ENCODE measurements at regions not wholly inside any gene's neighbourhood (a gene's known extent, or its start where the extent isn't known, plus 50 kb on each side); places are given as distances from the start of the nearest gene placed in this dataset.

DNA sequence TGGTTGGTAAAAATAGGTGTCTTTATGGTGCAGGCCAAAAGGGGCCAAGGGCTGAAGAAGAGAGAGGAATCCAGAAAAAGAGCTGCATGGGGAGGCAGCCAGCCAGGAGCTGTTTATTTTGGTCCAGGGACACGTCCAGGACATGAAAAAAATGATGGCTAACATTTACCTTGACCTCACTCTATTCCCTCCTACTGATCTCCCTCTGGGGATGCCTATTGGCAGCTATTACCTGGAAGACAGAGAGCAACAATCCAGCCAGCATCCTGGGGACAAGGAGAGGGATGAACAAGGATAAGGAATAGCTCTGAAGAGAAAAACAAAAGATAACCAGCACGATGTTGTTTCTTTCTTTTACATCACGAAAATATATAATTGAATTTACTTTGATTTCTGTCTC is 1599.6 kb downstream of the SLITRK5 start:
- H3K27me3 ChIP-seq (replicated peaks; ENCODE audit: insufficient read depth, low read depth, low read length, poor library complexity): no peaks in the 10 kb centered on the region
- CTCF ChIA-PET: no interaction called here

DNA sequence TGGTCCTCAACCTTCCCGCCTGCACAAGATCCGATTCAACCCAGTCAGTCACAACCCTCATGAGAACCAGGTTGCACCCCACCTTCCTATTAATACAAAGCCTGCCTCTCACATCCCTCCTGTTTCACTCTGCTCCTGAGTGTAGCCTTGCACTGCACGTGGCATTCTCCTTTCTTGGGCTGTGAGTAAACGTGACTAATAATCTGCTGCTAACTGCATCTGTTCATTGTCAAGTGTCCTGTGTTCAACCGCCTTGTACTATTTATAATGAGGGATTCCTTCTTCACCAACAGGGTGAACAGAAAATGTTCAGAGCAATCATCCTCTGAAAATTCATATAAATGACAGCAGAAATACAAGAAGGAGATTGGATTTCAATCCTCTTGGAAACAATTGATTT is 1608.2 kb downstream of the SLITRK5 start:
- no TSS peak for BruUV-seq (replicated peaks)
- TF ChIP-seq EZH2 (IDR thresholded peaks at IDR 0.05; ENCODE audit: borderline replicate concordance, low read depth, low read length, poor library complexity, severe bottlenecking): no peak
- no peak for DNase-seq (ENCODE audit: low spot score)

More for the DNA sequence above, 1599.6 kb downstream of the SLITRK5 start:
- TF ChIP-seq, protein P1, sequence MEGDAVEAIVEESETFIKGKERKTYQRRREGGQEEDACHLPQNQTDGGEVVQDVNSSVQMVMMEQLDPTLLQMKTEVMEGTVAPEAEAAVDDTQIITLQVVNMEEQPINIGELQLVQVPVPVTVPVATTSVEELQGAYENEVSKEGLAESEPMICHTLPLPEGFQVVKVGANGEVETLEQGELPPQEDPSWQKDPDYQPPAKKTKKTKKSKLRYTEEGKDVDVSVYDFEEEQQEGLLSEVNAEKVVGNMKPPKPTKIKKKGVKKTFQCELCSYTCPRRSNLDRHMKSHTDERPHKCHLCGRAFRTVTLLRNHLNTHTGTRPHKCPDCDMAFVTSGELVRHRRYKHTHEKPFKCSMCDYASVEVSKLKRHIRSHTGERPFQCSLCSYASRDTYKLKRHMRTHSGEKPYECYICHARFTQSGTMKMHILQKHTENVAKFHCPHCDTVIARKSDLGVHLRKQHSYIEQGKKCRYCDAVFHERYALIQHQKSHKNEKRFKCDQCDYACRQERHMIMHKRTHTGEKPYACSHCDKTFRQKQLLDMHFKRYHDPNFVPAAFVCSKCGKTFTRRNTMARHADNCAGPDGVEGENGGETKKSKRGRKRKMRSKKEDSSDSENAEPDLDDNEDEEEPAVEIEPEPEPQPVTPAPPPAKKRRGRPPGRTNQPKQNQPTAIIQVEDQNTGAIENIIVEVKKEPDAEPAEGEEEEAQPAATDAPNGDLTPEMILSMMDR (conservative IDR thresholded peaks at IDR 0.05; ENCODE audit: low read depth, low read length): no peak
- no peak for DNase-seq (ENCODE audit: low spot score)
- BruUV-seq (replicated peaks): no TSS peak
- Histone ChIP-seq H3K36me3 (ENCODE audit: insufficient read depth, low read length, poor library complexity, severe bottlenecking) (no peaks in the 10 kb centered on the region), H3K4me1 (ENCODE audit: insufficient read depth, low read length, poor library complexity, severe bottlenecking) (no peaks in the 10 kb centered on the region), H3K9me3 (ENCODE audit: low read depth, low read length, poor library complexity, severe bottlenecking) (no peaks in the 10 kb centered on the region), H3K27ac (ENCODE audit: low read depth, low read length, poor library complexity, severe bottlenecking) (no peak overlapping the region), H3K4me3 (ENCODE audit: low read depth, low read length, poor library complexity, severe bottlenecking) (no peak overlapping the region)
- intact Hi-C loops (cut with micrococcal nuclease; ENCODE audit: unreplicated experiment): no loop called here
- POLR2A ChIA-PET (ENCODE audit: low non-redundant PET): no interaction called here

DNA sequence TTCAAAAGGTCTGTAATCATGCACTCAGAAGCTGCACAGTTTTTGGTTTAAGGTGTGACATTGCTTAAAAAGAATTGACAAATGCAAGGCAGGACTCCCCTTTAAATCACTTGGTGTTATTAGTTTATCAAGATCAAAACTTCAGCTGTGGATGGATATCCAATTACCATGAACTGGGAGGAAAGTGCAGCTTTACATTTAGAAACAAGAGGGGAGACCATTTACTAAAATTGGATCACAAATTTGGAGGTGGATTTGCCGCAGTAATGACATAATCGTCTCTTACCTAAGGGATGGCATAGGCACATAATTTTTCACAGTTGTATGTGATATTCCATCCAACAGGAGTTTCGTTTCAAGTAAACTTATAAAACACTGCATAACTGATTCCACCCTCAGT is 1610.2 kb downstream of the SLITRK5 start:
- intact Hi-C loops (cut with micrococcal nuclease; ENCODE audit: unreplicated experiment): no loop called here
- ChIA-PET CTCF (no interaction called here), POLR2A (ENCODE audit: low non-redundant PET) (no interaction called here)
- Histone ChIP-seq H3K4me1 (ENCODE audit: insufficient read depth, low read length, poor library complexity, severe bottlenecking) (no peaks in the 10 kb centered on the region), H3K27ac (ENCODE audit: low read depth, low read length, poor library complexity, severe bottlenecking) (no peak overlapping the region), H3K9me3 (ENCODE audit: low read depth, low read length, poor library complexity, severe bottlenecking) (no peaks in the 10 kb centered on the region), H3K27me3 (replicated peaks; ENCODE audit: insufficient read depth, low read depth, low read length, poor library complexity) (no peaks in the 10 kb centered on the region), H3K4me3 (ENCODE audit: low read depth, low read length, poor library complexity, severe bottlenecking) (no peak overlapping the region), H3K36me3 (ENCODE audit: insufficient read depth, low read length, poor library complexity, severe bottlenecking) (no peaks in the 10 kb centered on the region)
- no peak for DNase-seq (ENCODE audit: low spot score)
- TF ChIP-seq, protein P1 (conservative IDR thresholded peaks at IDR 0.05; ENCODE audit: low read depth, low read length): no peak
- no TSS peak for BruUV-seq (replicated peaks)

More for the DNA sequence above, 1608.2 kb downstream of the SLITRK5 start:
- Histone ChIP-seq H3K36me3 (ENCODE audit: insufficient read depth, low read length, poor library complexity, severe bottlenecking) (no peaks in the 10 kb centered on the region), H3K4me1 (ENCODE audit: insufficient read depth, low read length, poor library complexity, severe bottlenecking) (no peaks in the 10 kb centered on the region), H3K9me3 (ENCODE audit: low read depth, low read length, poor library complexity, severe bottlenecking) (no peaks in the 10 kb centered on the region), H3K4me3 (ENCODE audit: low read depth, low read length, poor library complexity, severe bottlenecking) (no peak overlapping the region), H3K27me3 (replicated peaks; ENCODE audit: insufficient read depth, low read depth, low read length, poor library complexity) (no peaks in the 10 kb centered on the region), H3K27ac (ENCODE audit: low read depth, low read length, poor library complexity, severe bottlenecking) (no peak overlapping the region)
- ChIA-PET CTCF (no interaction called here), POLR2A (ENCODE audit: low non-redundant PET) (no interaction called here)
- intact Hi-C loops (cut with micrococcal nuclease; ENCODE audit: unreplicated experiment): no loop called here

DNA sequence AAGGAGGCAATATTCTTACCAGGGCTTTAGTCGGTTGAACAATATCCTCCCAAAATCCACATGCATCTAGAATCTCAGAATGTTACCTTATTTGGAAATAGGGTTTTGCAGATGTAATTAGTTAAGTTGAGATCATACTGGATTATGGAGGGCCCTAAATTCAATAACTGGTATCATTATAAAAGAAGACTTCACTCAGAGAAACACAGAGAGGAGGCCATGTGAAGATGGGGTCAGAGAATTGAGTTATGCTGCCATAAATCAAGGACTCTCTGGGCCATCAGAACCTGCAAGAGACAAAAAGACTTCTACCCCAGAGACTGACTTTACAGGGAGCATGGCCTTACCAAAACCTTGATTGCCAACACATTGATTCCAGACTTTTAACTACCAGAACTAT is 1611.1 kb downstream of the SLITRK5 start:
- Histone ChIP-seq H3K4me3 (ENCODE audit: low read depth, low read length, poor library complexity, severe bottlenecking) (no peak overlapping the region), H3K27ac (ENCODE audit: low read depth, low read length, poor library complexity, severe bottlenecking) (no peak overlapping the region), H3K36me3 (ENCODE audit: insufficient read depth, low read length, poor library complexity, severe bottlenecking) (no peaks in the 10 kb centered on the region), H3K4me1 (ENCODE audit: insufficient read depth, low read length, poor library complexity, severe bottlenecking) (no peaks in the 10 kb centered on the region), H3K9me3 (ENCODE audit: low read depth, low read length, poor library complexity, severe bottlenecking) (no peaks in the 10 kb centered on the region), H3K27me3 (replicated peaks; ENCODE audit: insufficient read depth, low read depth, low read length, poor library complexity) (no peaks in the 10 kb centered on the region)
- intact Hi-C loops (cut with micrococcal nuclease; ENCODE audit: unreplicated experiment): no loop called here
- ChIA-PET CTCF (no interaction called here), POLR2A (ENCODE audit: low non-redundant PET) (no interaction called here)
- TF ChIP-seq EZH2 (IDR thresholded peaks at IDR 0.05; ENCODE audit: borderline replicate concordance, low read depth, low read length, poor library complexity, severe bottlenecking): no peak
- no peak for DNase-seq (ENCODE audit: low spot score)
- BruUV-seq (replicated peaks): no TSS peak

All from A673 (cell line).